Osteocyte (in vitro differentiated cells): ENCODE measurements at regions not wholly inside any gene's neighbourhood (a gene's known extent, or its start where the extent isn't known, plus 50 kb on each side); places are given as distances from the start of the nearest gene placed in this dataset.

Experiments
- DNase-seq: peaks from one replicate; pipeline ENCODE4 v3.0.0; 2021; ENCODE audit warnings: mixed read lengths; ENCODE audit not compliant: unreplicated experiment; ENCODE audit errors: extremely low spot score
- H3K27ac Mint-ChIP-seq: one replicate; pipeline ENCODE4 v1.8.0; 2021; ENCODE audit warnings: mild to moderate bottlenecking, mixed read lengths; ENCODE audit not compliant: unreplicated experiment
- H3K27me3 Mint-ChIP-seq: one replicate; pipeline ENCODE4 v1.8.0; 2021; ENCODE audit warnings: mixed read lengths; ENCODE audit not compliant: unreplicated experiment
- H3K36me3 Mint-ChIP-seq: one replicate; pipeline ENCODE4 v1.8.0; 2021; ENCODE audit warnings: mixed read lengths; ENCODE audit not compliant: unreplicated experiment
- H3K4me1 Mint-ChIP-seq: one replicate; pipeline ENCODE4 v1.8.0; 2021; ENCODE audit warnings: mixed read lengths; ENCODE audit not compliant: unreplicated experiment
- H3K4me3 Mint-ChIP-seq: one replicate; pipeline ENCODE4 v1.8.0; 2021; ENCODE audit warnings: mild to moderate bottlenecking, moderate library complexity, mixed read lengths; ENCODE audit not compliant: unreplicated experiment
- H3K9me3 Mint-ChIP-seq: one replicate; pipeline ENCODE4 v1.8.0; 2021; ENCODE audit warnings: mixed read lengths; ENCODE audit not compliant: unreplicated experiment
- TF ChIP-seq, protein P1 (sequence below): fragments of 200-600 bp; sonication (generic); IDR thresholded peaks from 2 replicates; pipeline ENCODE4 v1.5.0; 2021; ENCODE audit warnings: antibody characterized with exemption, mild to moderate bottlenecking, moderate library complexity

DNA sequence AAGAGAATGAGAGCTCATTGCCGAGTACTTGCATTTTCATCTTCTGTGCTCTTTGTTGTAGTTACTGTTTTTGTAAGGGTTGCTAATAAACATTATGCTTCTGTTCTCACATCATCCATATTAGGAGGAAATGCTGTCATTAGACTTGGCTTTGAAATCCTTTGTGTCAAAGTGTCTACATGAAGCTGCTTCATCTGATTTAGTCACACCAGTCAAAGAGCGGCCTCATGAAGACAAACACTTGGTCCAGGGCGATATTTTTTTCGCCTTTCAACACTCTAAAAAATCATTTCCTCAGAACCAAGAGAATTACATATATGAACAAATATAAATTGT, 105.0 kb downstream of the SPRY2 start:
- TF ChIP-seq, protein P1, sequence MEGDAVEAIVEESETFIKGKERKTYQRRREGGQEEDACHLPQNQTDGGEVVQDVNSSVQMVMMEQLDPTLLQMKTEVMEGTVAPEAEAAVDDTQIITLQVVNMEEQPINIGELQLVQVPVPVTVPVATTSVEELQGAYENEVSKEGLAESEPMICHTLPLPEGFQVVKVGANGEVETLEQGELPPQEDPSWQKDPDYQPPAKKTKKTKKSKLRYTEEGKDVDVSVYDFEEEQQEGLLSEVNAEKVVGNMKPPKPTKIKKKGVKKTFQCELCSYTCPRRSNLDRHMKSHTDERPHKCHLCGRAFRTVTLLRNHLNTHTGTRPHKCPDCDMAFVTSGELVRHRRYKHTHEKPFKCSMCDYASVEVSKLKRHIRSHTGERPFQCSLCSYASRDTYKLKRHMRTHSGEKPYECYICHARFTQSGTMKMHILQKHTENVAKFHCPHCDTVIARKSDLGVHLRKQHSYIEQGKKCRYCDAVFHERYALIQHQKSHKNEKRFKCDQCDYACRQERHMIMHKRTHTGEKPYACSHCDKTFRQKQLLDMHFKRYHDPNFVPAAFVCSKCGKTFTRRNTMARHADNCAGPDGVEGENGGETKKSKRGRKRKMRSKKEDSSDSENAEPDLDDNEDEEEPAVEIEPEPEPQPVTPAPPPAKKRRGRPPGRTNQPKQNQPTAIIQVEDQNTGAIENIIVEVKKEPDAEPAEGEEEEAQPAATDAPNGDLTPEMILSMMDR = no peak
- peaks cover 9% of the 10 kb centered on the region for H3K4me1 Mint-ChIP-seq
- no peaks in the 10 kb centered on the region for H3K27me3 Mint-ChIP-seq
- no peak overlapping the region for H3K4me3 Mint-ChIP-seq
- no peak for DNase-seq
- no peak overlapping the region for H3K27ac Mint-ChIP-seq
- H3K9me3 Mint-ChIP-seq = no peaks in the 10 kb centered on the region
- H3K36me3 Mint-ChIP-seq = no peaks in the 10 kb centered on the region

GRCh38 chr13:80235166-80235966, 105.6 kb downstream of the SPRY2 start:
- no peak for DNase-seq
- Mint-ChIP-seq H3K4me1 (peaks cover 9% of the 10 kb centered on the region), H3K27ac (no peak overlapping the region), H3K27me3 (no peaks in the 10 kb centered on the region), H3K4me3 (no peak overlapping the region), H3K36me3 (no peaks in the 10 kb centered on the region), H3K9me3 (no peaks in the 10 kb centered on the region)
- TF ChIP-seq, protein P1 = no peak

DNA sequence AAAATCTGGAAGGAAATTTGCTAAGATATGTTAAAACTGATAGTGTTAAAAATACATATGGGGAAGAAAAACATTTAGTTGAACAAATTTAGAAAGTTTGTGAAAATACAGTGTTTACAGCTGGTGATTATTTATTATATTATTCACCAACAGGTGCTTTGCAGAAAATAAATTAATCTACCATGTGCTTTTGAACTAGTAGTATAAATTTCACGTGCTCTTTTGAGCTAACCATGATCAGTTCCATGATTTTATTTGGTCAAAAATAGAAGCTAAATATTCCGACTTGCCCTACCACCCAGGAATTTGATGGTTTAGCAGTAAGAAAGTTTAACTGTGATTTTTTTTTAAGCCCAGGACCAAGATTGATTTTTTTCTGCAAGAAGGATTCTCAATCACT, 113.3 kb downstream of the SPRY2 start:
- Mint-ChIP-seq H3K4me1 (no peaks in the 10 kb centered on the region), H3K4me3 (no peak overlapping the region), H3K36me3 (no peaks in the 10 kb centered on the region), H3K27ac (no peak overlapping the region), H3K9me3 (peaks cover 4% of the 10 kb centered on the region), H3K27me3 (no peaks in the 10 kb centered on the region)
- TF ChIP-seq, protein P1 = no peak
- DNase-seq = no peak

- no peak overlapping the region for H3K4me3 Mint-ChIP-seq
- no peaks in the 10 kb centered on the region for H3K36me3 Mint-ChIP-seq
These were observed 114.3 kb downstream of the SPRY2 start for GRCh38 chr13:80226645-80227044.

GRCh38 chr13:80224468-80224867, 116.5 kb downstream of the SPRY2 start:
- Mint-ChIP-seq H3K4me3 (no peak overlapping the region), H3K27me3 (no peaks in the 10 kb centered on the region), H3K27ac (no peak overlapping the region), H3K4me1 (no peaks in the 10 kb centered on the region), H3K36me3 (no peaks in the 10 kb centered on the region), H3K9me3 (peaks cover 4% of the 10 kb centered on the region)
- DNase-seq = no peak
- TF ChIP-seq, protein P1 = no peak

More at GRCh38 chr13:80226645-80227044, 114.3 kb downstream of the SPRY2 start:
- Mint-ChIP-seq H3K27me3 (no peaks in the 10 kb centered on the region), H3K4me1 (no peaks in the 10 kb centered on the region), H3K9me3 (peaks cover 4% of the 10 kb centered on the region), H3K27ac (no peak overlapping the region)
- no peak for DNase-seq
- TF ChIP-seq, protein P1 = no peak
